ENCODE measurements at regions not wholly inside any gene's neighbourhood (a gene's known extent, or its start where the extent isn't known, plus 50 kb on each side); places are given as distances from the start of the nearest gene placed in this dataset.
A peak's percentile ranks its signal among the peaks of the same experiment; 100 is the strongest.

DNA sequence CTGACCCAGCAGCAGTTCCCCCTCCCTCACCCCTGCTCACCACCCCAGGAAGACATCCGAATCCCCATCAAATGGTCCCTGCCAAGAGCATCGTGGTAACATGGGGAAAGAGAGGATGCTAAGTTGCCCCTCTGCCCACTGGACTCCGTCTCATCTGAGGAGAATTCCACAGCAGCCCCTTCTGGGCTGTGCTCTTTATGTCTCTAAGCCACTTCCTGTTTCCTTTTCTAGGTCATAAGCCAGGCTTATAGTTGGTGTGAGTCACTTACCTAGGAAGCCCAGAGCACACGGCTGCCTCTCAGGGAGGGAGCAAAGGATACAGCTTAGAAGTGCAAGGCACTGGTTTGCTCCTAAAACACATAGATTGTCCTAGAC is 76.0 kb downstream of the VCPKMT start:
- H3K27ac Mint-ChIP-seq: no peak overlapping the region
- peaks cover 2% of the 10 kb centered on the region; the same call in 1 of the 2 replicates for H3K9me3 Mint-ChIP-seq
- H3K36me3 Mint-ChIP-seq: no peaks in the 10 kb centered on the region
- ATAC-seq (peak; percentile 20; the same call in 1 of the 2 replicates), DNase-seq (ENCODE audit: low spot score) (no peak)
- ChIA-PET POLR2A (no interaction called here), CTCF (no interaction called here)
- TF ChIP-seq, protein P1, sequence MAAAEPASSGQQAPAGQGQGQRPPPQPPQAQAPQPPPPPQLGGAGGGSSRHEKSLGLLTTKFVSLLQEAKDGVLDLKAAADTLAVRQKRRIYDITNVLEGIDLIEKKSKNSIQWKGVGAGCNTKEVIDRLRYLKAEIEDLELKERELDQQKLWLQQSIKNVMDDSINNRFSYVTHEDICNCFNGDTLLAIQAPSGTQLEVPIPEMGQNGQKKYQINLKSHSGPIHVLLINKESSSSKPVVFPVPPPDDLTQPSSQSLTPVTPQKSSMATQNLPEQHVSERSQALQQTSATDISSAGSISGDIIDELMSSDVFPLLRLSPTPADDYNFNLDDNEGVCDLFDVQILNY (CRISPR knock-in tag; IDR thresholded peaks at IDR 0.05): no peak
- TF ChIP-seq CBFB (CRISPR knock-in tag; IDR thresholded peaks at IDR 0.05; ENCODE audit: low read depth) (no peak), ZNF263 (CRISPR knock-in tag; IDR thresholded peaks at IDR 0.05; ENCODE audit: low read depth) (no peak), NFE2L1 (CRISPR knock-in tag; IDR thresholded peaks at IDR 0.05) (no peak), ZBTB21 (CRISPR knock-in tag; IDR thresholded peaks at IDR 0.05; ENCODE audit: borderline replicate concordance) (no peak), TCF7 (CRISPR knock-in tag; IDR thresholded peaks at IDR 0.05; ENCODE audit: low read depth) (no peak), ZNF671 (CRISPR knock-in tag; IDR thresholded peaks at IDR 0.05) (no peak), RORB (CRISPR knock-in tag; IDR thresholded peaks at IDR 0.05) (no peak), JUN (CRISPR knock-in tag; IDR thresholded peaks at IDR 0.05) (no peak), ZNF219 (CRISPR knock-in tag; IDR thresholded peaks at IDR 0.05; ENCODE audit: borderline replicate concordance) (no peak), ZNF396 (CRISPR knock-in tag; IDR thresholded peaks at IDR 0.05; ENCODE audit: borderline replicate concordance) (no peak), ZNF121 (CRISPR knock-in tag; IDR thresholded peaks at IDR 0.05) (no peak), ZNF232 (CRISPR knock-in tag; IDR thresholded peaks at IDR 0.05) (no peak)
- TF ChIP-seq, protein P2, sequence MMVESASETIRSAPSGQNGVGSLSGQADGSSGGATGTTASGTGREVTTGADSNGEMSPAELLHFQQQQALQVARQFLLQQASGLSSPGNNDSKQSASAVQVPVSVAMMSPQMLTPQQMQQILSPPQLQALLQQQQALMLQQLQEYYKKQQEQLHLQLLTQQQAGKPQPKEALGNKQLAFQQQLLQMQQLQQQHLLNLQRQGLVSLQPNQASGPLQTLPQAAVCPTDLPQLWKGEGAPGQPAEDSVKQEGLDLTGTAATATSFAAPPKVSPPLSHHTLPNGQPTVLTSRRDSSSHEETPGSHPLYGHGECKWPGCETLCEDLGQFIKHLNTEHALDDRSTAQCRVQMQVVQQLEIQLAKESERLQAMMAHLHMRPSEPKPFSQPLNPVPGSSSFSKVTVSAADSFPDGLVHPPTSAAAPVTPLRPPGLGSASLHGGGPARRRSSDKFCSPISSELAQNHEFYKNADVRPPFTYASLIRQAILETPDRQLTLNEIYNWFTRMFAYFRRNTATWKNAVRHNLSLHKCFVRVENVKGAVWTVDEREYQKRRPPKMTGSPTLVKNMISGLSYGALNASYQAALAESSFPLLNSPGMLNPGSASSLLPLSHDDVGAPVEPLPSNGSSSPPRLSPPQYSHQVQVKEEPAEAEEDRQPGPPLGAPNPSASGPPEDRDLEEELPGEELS (CRISPR knock-in tag; IDR thresholded peaks at IDR 0.05): no peak
- TF ChIP-seq, protein P3, sequence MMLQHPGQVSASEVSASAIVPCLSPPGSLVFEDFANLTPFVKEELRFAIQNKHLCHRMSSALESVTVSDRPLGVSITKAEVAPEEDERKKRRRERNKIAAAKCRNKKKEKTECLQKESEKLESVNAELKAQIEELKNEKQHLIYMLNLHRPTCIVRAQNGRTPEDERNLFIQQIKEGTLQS (CRISPR knock-in tag; conservative IDR thresholded peaks at IDR 0.05): no peak
- TF ChIP-seq, protein P4, sequence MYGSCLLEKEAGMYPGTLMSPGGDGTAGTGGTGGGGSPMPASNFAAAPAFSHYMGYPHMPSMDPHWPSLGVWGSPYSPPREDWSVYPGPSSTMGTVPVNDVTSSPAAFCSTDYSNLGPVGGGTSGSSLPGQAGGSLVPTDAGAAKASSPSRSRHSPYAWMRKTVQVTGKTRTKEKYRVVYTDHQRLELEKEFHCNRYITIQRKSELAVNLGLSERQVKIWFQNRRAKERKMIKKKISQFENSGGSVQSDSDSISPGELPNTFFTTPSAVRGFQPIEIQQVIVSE (CRISPR knock-in tag; IDR thresholded peaks at IDR 0.05; ENCODE audit: borderline replicate concordance): no peak
- TF ChIP-seq, protein P5, sequence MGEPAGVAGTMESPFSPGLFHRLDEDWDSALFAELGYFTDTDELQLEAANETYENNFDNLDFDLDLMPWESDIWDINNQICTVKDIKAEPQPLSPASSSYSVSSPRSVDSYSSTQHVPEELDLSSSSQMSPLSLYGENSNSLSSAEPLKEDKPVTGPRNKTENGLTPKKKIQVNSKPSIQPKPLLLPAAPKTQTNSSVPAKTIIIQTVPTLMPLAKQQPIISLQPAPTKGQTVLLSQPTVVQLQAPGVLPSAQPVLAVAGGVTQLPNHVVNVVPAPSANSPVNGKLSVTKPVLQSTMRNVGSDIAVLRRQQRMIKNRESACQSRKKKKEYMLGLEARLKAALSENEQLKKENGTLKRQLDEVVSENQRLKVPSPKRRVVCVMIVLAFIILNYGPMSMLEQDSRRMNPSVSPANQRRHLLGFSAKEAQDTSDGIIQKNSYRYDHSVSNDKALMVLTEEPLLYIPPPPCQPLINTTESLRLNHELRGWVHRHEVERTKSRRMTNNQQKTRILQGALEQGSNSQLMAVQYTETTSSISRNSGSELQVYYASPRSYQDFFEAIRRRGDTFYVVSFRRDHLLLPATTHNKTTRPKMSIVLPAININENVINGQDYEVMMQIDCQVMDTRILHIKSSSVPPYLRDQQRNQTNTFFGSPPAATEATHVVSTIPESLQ (CRISPR knock-in tag; IDR thresholded peaks at IDR 0.05): no peak
- TF ChIP-seq, protein P6, sequence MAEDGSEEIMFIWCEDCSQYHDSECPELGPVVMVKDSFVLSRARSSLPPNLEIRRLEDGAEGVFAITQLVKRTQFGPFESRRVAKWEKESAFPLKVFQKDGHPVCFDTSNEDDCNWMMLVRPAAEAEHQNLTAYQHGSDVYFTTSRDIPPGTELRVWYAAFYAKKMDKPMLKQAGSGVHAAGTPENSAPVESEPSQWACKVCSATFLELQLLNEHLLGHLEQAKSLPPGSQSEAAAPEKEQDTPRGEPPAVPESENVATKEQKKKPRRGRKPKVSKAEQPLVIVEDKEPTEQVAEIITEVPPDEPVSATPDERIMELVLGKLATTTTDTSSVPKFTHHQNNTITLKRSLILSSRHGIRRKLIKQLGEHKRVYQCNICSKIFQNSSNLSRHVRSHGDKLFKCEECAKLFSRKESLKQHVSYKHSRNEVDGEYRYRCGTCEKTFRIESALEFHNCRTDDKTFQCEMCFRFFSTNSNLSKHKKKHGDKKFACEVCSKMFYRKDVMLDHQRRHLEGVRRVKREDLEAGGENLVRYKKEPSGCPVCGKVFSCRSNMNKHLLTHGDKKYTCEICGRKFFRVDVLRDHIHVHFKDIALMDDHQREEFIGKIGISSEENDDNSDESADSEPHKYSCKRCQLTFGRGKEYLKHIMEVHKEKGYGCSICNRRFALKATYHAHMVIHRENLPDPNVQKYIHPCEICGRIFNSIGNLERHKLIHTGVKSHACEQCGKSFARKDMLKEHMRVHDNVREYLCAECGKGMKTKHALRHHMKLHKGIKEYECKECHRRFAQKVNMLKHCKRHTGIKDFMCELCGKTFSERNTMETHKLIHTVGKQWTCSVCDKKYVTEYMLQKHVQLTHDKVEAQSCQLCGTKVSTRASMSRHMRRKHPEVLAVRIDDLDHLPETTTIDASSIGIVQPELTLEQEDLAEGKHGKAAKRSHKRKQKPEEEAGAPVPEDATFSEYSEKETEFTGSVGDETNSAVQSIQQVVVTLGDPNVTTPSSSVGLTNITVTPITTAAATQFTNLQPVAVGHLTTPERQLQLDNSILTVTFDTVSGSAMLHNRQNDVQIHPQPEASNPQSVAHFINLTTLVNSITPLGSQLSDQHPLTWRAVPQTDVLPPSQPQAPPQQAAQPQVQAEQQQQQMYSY (CRISPR knock-in tag; IDR thresholded peaks at IDR 0.05): no peak
- H3K27me3 Mint-ChIP-seq (ENCODE audit: low read depth): no peaks in the 10 kb centered on the region; the same call in 1 of the 2 replicates
- H3K4me1 Mint-ChIP-seq: peaks cover 3% of the 10 kb centered on the region
- H3K4me3 Mint-ChIP-seq: no peak overlapping the region
